NT2/D1 (cell line): ENCODE measurements at regions not wholly inside any gene's neighbourhood (a gene's known extent, or its start where the extent isn't known, plus 50 kb on each side); places are given as distances from the start of the nearest gene placed in this dataset.

Experiments used
- SUZ12 ChIP-seq: IDR thresholded peaks from 2 replicates; pipeline ENCODE4 v1.6.1; 2011; ENCODE audit not compliant: insufficient read length, insufficient read depth; ENCODE audit errors: extremely low read depth
- YY1 ChIP-seq: IDR thresholded peaks from 2 replicates; pipeline ENCODE4 v1.6.1; 2011; ENCODE audit not compliant: insufficient read length, insufficient read depth
- ZNF274 ChIP-seq: IDR thresholded peaks from 2 replicates; pipeline ENCODE4 v1.6.1; 2011; ENCODE audit warnings: mild to moderate bottlenecking, low read depth, low read length

GRCh38 chr20:11301699-11302098, 616.0 kb upstream of the BTBD3 start:
- TF ChIP-seq YY1 (no peak), ZNF274 (no peak), SUZ12 (no peak)
